Heart left ventricle (tissue), 16 donors: ENCODE measurements at regions not wholly inside any gene's neighbourhood (a gene's known extent, or its start where the extent isn't known, plus 50 kb on each side); places are given as distances from the start of the nearest gene placed in this dataset.

Source experiments
- ATAC-seq, 4 donors: fragments of 200-7000 bp; cut with Tn5 transposase; one replicate each; pipeline ENCODE4 v1.9.1; 2020 to 2022; ENCODE audit warnings: moderate library complexity in 4 of 4, mild to moderate bottlenecking in 3 of 4, moderate number of reproducible peaks in 1 of 4
- DNase-seq, 5 donors: peaks; one replicate each; pipeline ENCODE4 v3.0.0-alpha.2; 2020
- H3K27ac ChIP-seq, 12 donors: fragments of 200-600 bp; sonication (generic) in 4 of 12; one replicate each; pipeline versions ENCODE4 v1.5.0 to v1.8.0; 2016 to 2022; ENCODE audit warnings: mild to moderate bottlenecking in 2 of 12
- H3K27me3 ChIP-seq, 9 donors: fragments of 200-600 bp; sonication (generic) in 2 of 9; one replicate each; pipeline versions ENCODE4 v1.5.1 to v1.8.0; 2016 to 2022; ENCODE audit warnings: mild to moderate bottlenecking in 3 of 9
- H3K36me3 ChIP-seq, 9 donors: fragments of 200-600 bp; sonication (generic) in 2 of 9; one replicate each; pipeline versions ENCODE4 v1.5.0 to v1.8.0; 2018 to 2022; ENCODE audit warnings: mild to moderate bottlenecking in 2 of 9
- H3K4me1 ChIP-seq, 12 donors: fragments of 200-600 bp; sonication (generic) in 4 of 12; one replicate each; pipeline versions ENCODE4 v1.5.0 to v1.8.0; 2016 to 2022; ENCODE audit warnings: mild to moderate bottlenecking in 3 of 12
- H3K4me3 ChIP-seq, 12 donors: fragments of 200-600 bp; sonication (generic) in 4 of 12; one replicate each; pipeline versions ENCODE4 v1.5.0 to v1.8.0; 2017 to 2022; ENCODE audit warnings: mild to moderate bottlenecking in 9 of 12, moderate library complexity in 4 of 12
- H3K9me3 ChIP-seq, 12 donors: fragments of 200-600 bp; sonication (generic) in 4 of 12; one replicate each; pipeline versions ENCODE4 v1.5.0 to v1.8.0; 2016 to 2022; ENCODE audit warnings: mild to moderate bottlenecking in 1 of 12
- CTCF ChIP-seq, 12 donors: fragments of 200-600 bp; sonication (generic) in 4 of 12; IDR thresholded peaks; one replicate each; pipeline versions ENCODE4 v1.5.0 to v1.8.0; 2018 to 2022; ENCODE audit warnings: antibody characterized with exemption in 12 of 12, mild to moderate bottlenecking in 5 of 12
- POLR2A ChIP-seq, 2 donors: fragments of 450-650 bp; IDR thresholded peaks; one replicate each; pipeline ENCODE4 v1.6.1; 2017; ENCODE audit warnings: antibody characterized with exemption in 2 of 2, mild to moderate bottlenecking in 2 of 2, moderate library complexity in 2 of 2
- WGBS, 4 donors: extraction: QIAGEN DNeasy Blood & Tissue Kit in 2 of 4; methylation state at CpG; one replicate each; pipeline versions ENCODE4 v1.1.5 to v1.1.7; 2013 to 2018; 5-methylcytosine and 5-hydroxymethylcytosine counted together
- intact Hi-C, 10 donors: fragments of 100-400 bp; cut with DNase I; formaldehyde crosslinking; loops; one replicate each; pipeline versions ENCODE4 v1.11.1 to v1.14.2; 2022
- donor health status: ischemic (EF 13 %, LVEDD 7.1; RV severe dilation, severe dysfunction).
- donor health status: healthy with polysubstance abuse.
- donor health status: DM: no; HTN: yes; CAD: no.
- donor health status: DM: no; HTN: no; CAD: no.
- donor health status: ischemic (EF 25% LVEDD 6.9; RV normal size, moderate dysfunction).
- donor health status: ischemic (EF 25% LVEDD 5.7; RV mildly dilated, moderate dysfunction).
- donor health status: healthy.
- donor health status: DM: yes; HTN: yes; CAD: no.
- donor health status: ischemic (EF 35%, LVEDD 5.7; RV mildly dilated, moderate dysfunction).
- donor health status: nonischemic (EF 11% LVEDD 7.7; RV severe dilation, severe dysfunction).
- donor health status: DM: yes; HTN: yes; CAD: no.
- donor health status: PGD.
- donor health status: ischemic (EF 29% LVEDD 5.4; RV normal size, mild dysfunction).
- donor health status: nonischemic (EF 23%, LVEDD 6.1; RV moderate dilation, normal function).

GRCh38 chr15:24879492-24879891, 75.3 kb upstream of the SNRPN start:
- no peak for DNase-seq
- 53 to 79% (median 62%) methylated on average over 2 of the region's 2 CpGs for WGBS, 4 donors
- ATAC-seq: no peak
- TF ChIP-seq CTCF (IDR thresholded peaks at IDR 0.05): no peak
- TF ChIP-seq POLR2A (IDR thresholded peaks at IDR 0.05): no peak
- H3K9me3 ChIP-seq: peaks cover 0 to 18% (median 0%) of the 10 kb centered on the region in 12 donors
- H3K36me3 ChIP-seq: no peaks in the 10 kb centered on the region
- no peaks in the 10 kb centered on the region for H3K27me3 ChIP-seq
- H3K4me3 ChIP-seq: no peak overlapping the region
- intact Hi-C loops: loop anchor here in 1 of 10 donors (10.0 kb wide), 1 partner anchor 45 kb away; no protein-coding TSS in a partner anchor
- no peak overlapping the region for H3K27ac ChIP-seq
- no peaks in the 10 kb centered on the region for H3K4me1 ChIP-seq

GRCh38 chr15:24880663-24881062, 74.1 kb upstream of the SNRPN start:
- no peaks in the 10 kb centered on the region for H3K36me3 ChIP-seq
- intact Hi-C loops: loop anchor here in 1 of 10 donors (10.0 kb wide), 1 partner anchor 56 kb away; no protein-coding TSS in a partner anchor
- H3K27me3 ChIP-seq: no peaks in the 10 kb centered on the region
- no peaks in the 10 kb centered on the region for H3K4me1 ChIP-seq
- TF ChIP-seq POLR2A (IDR thresholded peaks at IDR 0.05) (no peak), CTCF (IDR thresholded peaks at IDR 0.05) (no peak)
- peaks cover 0 to 18% (median 0%) of the 10 kb centered on the region in 12 donors for H3K9me3 ChIP-seq
- DNase-seq: no peak
- 69 to 81% (median 72%) methylated on average over 8 of the region's 8 CpGs for WGBS, 4 donors
- H3K4me3 ChIP-seq: no peak overlapping the region
- no peak for ATAC-seq
- H3K27ac ChIP-seq: no peak overlapping the region

GRCh38 chr15:24886538-24886937, 68.2 kb upstream of the SNRPN start:
- Histone ChIP-seq H3K27me3 (no peaks in the 10 kb centered on the region), H3K27ac (no peak overlapping the region), H3K9me3 (peaks cover 0 to 28% (median 0%) of the 10 kb centered on the region in 12 donors), H3K4me1 (no peaks in the 10 kb centered on the region), H3K36me3 (no peaks in the 10 kb centered on the region), H3K4me3 (no peak overlapping the region)
- 73 to 76% (median 74%) methylated on average over 3 of the region's 3 CpGs for WGBS, 4 donors
- ATAC-seq (no peak), DNase-seq (no peak)
- intact Hi-C loops: loop anchor here in 1 of 10 donors (10.0 kb wide), 1 partner anchor 62 kb away; no protein-coding TSS in a partner anchor
- no peak for TF ChIP-seq CTCF (IDR thresholded peaks at IDR 0.05)
- TF ChIP-seq POLR2A (IDR thresholded peaks at IDR 0.05): no peak

GRCh38 chr15:24898715-24899272, 56.0 kb upstream of the SNRPN start:
- Histone ChIP-seq H3K4me1 (no peaks in the 10 kb centered on the region), H3K9me3 (peaks cover 0 to 16% (median 0%) of the 10 kb centered on the region in 12 donors), H3K4me3 (no peak overlapping the region), H3K27ac (no peak overlapping the region), H3K27me3 (no peaks in the 10 kb centered on the region), H3K36me3 (no peaks in the 10 kb centered on the region)
- intact Hi-C loops: no loop called here
- ATAC-seq (no peak), DNase-seq (no peak)
- TF ChIP-seq POLR2A (IDR thresholded peaks at IDR 0.05) (no peak), CTCF (IDR thresholded peaks at IDR 0.05) (no peak)
- WGBS, 4 donors: 55 to 59% (median 58%) methylated on average over 8 of the region's 8 CpGs
